ENCODE measurements at regions not wholly inside any gene's neighbourhood (a gene's known extent, or its start where the extent isn't known, plus 50 kb on each side); places are given as distances from the start of the nearest gene placed in this dataset.

- DNase-seq (ENCODE audit: low spot score) = no peak
Measured at GRCh38 chr15:69656271-69657030, 203.8 kb downstream of the RPLP1 start.

DNA sequence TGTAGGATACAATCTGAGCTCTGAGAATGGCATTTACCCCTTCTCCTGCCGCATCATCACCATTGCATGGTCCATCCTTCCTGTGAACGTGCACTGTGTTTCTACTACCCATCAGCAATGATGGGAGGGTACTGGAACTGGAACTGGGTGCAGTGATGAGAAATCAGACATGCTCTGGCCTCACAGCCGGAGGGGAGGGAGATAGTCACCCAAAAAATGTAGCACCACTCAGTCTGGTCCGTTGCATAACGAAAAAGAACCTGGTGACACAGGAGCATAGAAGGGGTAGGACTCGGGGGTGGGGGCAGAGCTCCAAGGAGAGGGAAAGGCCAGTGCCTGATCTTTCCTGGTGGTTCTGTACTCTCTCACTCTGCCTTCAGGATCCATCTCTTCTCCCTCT lies 205.0 kb downstream of the RPLP1 start:
- no peak for DNase-seq (ENCODE audit: low spot score)

DNA sequence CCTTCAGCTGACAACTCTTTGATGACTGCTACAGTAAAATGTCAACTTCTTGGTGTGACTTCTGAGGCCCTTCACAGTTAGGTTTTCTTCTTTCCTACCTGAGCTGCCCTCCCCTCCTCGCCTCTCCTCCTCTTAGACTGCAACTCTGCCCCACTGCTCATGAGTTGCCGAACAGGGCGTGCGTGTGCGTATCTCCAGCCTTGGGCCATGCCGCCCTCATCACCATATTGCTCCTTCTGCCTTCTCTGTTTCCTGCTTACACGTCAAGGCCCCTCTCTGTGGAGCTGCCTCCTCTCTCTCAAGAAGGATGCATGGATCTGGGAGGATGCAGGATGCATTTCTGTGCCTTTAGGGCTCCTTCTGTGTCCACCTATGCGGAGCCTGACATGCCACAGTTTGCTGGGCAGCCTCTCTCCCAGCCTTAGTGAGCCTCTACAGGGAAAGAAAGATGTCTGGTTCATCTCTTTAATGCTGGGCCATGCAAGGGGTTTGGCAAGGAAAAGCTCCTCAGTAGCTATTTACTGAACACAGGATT lies 205.9 kb downstream of the RPLP1 start:
- no peak for DNase-seq (ENCODE audit: low spot score)

- no peak for DNase-seq (ENCODE audit: low spot score)
Measured at GRCh38 chr15:69659454-69660050, 206.9 kb downstream of the RPLP1 start.

DNA sequence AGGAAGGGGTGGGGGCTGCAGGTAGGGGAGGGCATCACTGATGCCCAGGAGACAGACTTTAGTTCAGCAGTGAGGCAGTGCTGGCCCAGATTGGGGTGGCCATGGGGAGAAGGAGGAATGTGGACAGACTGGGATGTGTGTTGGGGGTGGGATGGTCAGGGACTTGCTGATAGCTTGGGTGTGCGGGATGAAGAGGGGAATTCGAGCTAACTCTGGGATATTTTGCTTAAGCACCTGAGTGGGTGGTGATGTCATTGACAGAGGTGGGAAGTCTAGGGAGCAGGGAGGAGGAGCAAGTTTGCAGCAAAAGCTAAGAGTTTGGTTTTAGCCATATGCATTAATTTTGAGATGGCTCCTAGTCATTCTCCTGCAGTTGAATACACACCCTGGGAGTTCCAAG lies 207.5 kb downstream of the RPLP1 start:
- no peak for DNase-seq (ENCODE audit: low spot score)

- DNase-seq (ENCODE audit: low spot score) = no peak
Measured at GRCh38 chr15:69660658-69661405, 208.2 kb downstream of the RPLP1 start.

GRCh38 chr15:69661446-69661845 lies 208.8 kb downstream of the RPLP1 start:
- DNase-seq (ENCODE audit: low spot score) = no peak

DNA sequence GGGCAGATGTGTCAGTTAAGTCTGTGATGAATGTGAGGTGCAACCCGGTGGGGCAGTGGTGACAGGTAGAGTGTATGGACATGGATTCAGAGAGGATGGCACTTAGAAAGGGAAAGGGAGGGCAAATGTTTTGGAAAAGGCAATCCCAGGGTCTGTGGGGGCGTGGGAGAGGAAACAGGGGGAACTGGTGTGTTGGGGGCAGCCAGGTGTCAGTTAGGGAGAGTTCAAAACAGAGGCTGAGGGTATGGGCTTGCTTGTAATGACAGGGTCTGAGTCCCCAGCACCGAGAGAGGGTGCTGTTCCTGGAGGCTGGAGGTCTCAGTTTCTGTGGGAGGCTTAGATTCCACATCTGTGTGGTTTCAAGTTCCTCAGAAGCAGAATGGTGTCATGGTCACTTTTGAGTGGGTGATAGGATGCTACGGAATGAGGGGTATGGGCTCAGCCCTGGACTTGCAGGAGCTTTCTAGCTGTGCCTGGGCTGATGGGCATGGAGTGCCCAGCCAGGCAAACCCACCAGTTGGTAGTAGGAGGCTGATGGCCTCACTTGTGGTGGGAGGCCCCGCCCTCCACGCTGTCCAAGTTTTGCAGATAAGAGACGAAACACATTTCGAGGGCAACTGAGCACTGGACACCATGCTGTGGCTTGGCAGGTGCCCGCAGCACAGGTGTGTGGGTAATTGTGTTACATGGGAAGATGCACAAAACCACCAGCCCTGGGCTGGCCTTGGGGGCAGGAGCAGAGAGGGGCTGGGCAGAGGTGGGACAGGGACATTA lies 209.4 kb downstream of the RPLP1 start:
- DNase-seq (ENCODE audit: low spot score) = no peak

DNA sequence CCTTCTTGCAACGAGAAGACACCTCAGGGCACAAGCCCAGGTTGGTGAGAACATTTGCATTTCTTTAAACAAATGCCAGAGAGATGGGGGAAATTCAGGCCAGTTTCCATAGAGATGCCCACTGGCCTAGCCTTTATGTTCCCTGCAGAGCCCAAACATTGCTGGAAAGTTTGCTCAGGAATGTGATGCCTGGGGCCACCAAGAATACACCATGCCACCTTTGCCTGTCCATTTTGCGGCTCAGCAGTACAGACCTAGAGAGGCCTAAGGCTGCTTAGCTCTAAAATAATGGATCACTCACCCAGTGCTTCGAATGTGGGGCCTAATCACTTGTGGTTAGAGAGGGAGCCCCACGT lies 210.0 kb downstream of the RPLP1 start:
- DNase-seq (ENCODE audit: low spot score) = no peak

GRCh38 chr15:69663441-69663840 lies 210.8 kb downstream of the RPLP1 start:
- no peak for DNase-seq (ENCODE audit: low spot score)

GRCh38 chr15:69663982-69664381 lies 211.4 kb downstream of the RPLP1 start:
- DNase-seq (ENCODE audit: low spot score) = no peak

- peak; percentile 10 for DNase-seq (ENCODE audit: low spot score)
Measured at GRCh38 chr15:69664572-69665571, 212.3 kb downstream of the RPLP1 start.

DNA sequence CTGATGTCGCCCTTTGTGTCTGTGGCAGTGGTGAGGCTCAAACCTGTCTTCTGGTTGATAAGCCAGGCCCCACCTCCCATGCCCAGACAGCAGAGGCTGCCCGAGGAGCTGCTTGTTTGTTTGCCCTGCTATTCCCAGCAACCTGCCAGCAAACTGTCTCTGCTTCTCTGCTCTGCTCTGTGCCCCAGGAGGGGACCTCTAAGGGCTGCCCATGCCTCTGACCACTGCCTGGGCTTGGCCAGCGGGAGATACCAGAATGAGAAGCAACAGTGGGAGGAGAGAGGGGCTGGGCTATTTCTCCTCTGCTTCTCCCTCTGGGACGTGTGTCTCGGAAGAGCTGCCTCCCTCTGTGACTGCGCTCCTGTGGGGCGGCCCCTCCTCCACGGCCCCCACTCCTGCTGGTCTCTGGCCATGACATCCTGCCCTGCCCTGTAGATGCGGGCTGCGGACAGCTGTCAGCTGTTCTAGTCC lies 213.1 kb downstream of the RPLP1 start:
- no peak for DNase-seq (ENCODE audit: low spot score)

- no peak for DNase-seq (ENCODE audit: low spot score)
Measured at GRCh38 chr15:69666441-69666882, 213.8 kb downstream of the RPLP1 start.

- DNase-seq (ENCODE audit: low spot score) = no peak
Measured at GRCh38 chr15:69666921-69667811, 214.5 kb downstream of the RPLP1 start.

GRCh38 chr15:69668039-69668705 lies 215.6 kb downstream of the RPLP1 start:
- DNase-seq (ENCODE audit: low spot score) = no peak

DNA sequence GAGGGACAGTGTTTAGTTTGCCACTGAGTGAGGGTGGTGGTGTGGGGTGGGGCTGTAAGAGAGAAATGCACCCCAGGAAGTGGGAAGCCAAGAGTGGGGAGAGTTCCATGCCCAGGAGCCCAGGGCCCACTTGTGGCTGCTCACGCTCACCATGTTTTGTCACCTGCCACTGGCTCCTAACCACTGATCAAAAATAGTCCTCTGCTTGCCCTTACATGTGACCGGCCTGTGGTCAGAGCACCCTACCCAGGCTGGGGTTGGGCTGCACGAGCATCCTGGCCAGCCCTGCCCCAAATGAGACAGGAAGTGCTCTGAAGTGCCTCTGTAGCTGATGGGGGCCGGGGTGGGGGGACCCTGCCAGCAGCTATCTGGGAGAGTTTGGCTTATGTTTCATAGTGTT lies 216.3 kb downstream of the RPLP1 start:
- DNase-seq (ENCODE audit: low spot score) = no peak

DNA sequence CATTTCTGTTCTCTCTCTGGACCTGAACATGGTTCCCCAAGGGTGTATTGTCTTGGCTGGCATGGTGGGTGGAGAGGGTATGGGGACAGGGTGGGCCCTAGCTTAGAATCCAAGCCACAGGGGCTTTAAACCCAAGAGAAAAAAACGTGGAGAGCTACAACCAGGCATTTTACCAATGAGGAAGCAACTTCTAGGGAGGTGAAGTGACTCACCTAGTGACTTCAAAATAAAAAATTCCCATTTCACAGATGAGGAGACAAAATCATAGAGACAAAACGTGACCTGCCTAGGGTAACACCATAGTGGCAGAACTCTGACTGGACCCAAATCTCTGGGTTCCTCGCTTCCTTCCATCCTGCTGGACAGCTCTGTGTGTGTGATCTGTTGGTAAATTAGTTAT lies 216.8 kb downstream of the RPLP1 start:
- DNase-seq (ENCODE audit: low spot score) = peak; percentile 24

GRCh38 chr15:69673291-69673881 lies 220.8 kb downstream of the RPLP1 start:
- no peak for DNase-seq (ENCODE audit: low spot score)
